ENCODE measurements at regions not wholly inside any gene's neighbourhood (a gene's known extent, or its start where the extent isn't known, plus 50 kb on each side); places are given as distances from the start of the nearest gene placed in this dataset.

DNA sequence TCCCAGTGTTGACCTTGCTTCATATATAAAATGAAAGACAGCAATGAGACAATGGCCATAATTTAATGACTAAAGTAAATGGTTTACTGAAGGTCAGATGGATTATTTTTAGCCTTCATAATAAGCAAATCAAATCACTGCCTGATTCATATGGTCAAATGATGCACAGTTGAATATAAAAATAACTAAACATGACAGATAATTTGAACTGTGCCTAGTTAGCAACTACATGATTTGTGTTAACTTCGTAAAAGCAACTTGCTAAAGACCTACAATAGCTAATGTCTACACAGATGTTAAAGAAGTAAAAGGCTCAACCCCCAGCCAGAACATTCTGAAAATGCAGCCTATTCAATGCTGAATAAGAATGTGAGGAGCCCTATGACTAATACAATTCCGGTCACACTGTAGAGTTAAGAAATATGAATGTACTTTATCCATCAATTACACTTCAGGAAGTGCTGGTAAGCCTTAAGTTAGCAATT is 590.8 kb upstream of the CDH2 start:
- Histone ChIP-seq H2AFZ (ENCODE audit: low read length) (no peak overlapping the region), H3K9ac (ENCODE audit: insufficient read depth, low read length) (no peak overlapping the region), H3K27me3 (ENCODE audit: control insufficient read depth, insufficient read depth, low read length) (no peaks in the 10 kb centered on the region), H3K79me2 (ENCODE audit: control insufficient read depth, insufficient read depth, low read length) (no peaks in the 10 kb centered on the region), H3K27ac (ENCODE audit: insufficient read depth, low read length) (no peak overlapping the region), H3K9me3 (ENCODE audit: control insufficient read depth, insufficient read depth, low read depth, low read length) (no peaks in the 10 kb centered on the region), H4K20me1 (ENCODE audit: control insufficient read depth, extremely low read depth, insufficient read depth, low read length) (no peaks in the 10 kb centered on the region), H3K36me3 (ENCODE audit: control insufficient read depth, insufficient read depth, low read length) (no peaks in the 10 kb centered on the region), H3K4me2 (ENCODE audit: extremely low read depth, insufficient read depth, low read length) (no peak overlapping the region), H3K4me3 (replicated peaks in 1 of 4; ENCODE audit: control extremely low read depth in 1 of 4, insufficient read depth in 1 of 4, low read depth in 3 of 4, low read length in 4 of 4) (no peak overlapping the region), H3K4me1 (ENCODE audit: control insufficient read depth, extremely low read depth, insufficient read depth, low read length) (no peaks in the 10 kb centered on the region)
- no peak for TF ChIP-seq EZH2 (IDR thresholded peaks at IDR 0.05; ENCODE audit: low read length, missing control alignments)
- TF ChIP-seq, protein P1, sequence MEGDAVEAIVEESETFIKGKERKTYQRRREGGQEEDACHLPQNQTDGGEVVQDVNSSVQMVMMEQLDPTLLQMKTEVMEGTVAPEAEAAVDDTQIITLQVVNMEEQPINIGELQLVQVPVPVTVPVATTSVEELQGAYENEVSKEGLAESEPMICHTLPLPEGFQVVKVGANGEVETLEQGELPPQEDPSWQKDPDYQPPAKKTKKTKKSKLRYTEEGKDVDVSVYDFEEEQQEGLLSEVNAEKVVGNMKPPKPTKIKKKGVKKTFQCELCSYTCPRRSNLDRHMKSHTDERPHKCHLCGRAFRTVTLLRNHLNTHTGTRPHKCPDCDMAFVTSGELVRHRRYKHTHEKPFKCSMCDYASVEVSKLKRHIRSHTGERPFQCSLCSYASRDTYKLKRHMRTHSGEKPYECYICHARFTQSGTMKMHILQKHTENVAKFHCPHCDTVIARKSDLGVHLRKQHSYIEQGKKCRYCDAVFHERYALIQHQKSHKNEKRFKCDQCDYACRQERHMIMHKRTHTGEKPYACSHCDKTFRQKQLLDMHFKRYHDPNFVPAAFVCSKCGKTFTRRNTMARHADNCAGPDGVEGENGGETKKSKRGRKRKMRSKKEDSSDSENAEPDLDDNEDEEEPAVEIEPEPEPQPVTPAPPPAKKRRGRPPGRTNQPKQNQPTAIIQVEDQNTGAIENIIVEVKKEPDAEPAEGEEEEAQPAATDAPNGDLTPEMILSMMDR (conservative IDR thresholded peaks at IDR 0.05 in 1 of 2, IDR thresholded peaks at IDR 0.05 in 1 of 2; ENCODE audit: low read depth in 1 of 2, low read length in 2 of 2): no peak
- peak; percentile 6 to 89 for DNase-seq (ENCODE audit: low read depth in 2 of 2)

GRCh38 chr18:28767201-28767600 is 590.3 kb upstream of the CDH2 start:
- H3K27ac ChIP-seq (ENCODE audit: insufficient read depth, low read length): no peak overlapping the region

GRCh38 chr18:28766721-28767120 is 589.8 kb upstream of the CDH2 start:
- no peaks in the 10 kb centered on the region for H4K20me1 ChIP-seq (ENCODE audit: control insufficient read depth, extremely low read depth, insufficient read depth, low read length)
- no peak overlapping the region for H3K4me2 ChIP-seq (ENCODE audit: extremely low read depth, insufficient read depth, low read length)
- H3K4me1 ChIP-seq (ENCODE audit: control insufficient read depth, extremely low read depth, insufficient read depth, low read length): no peaks in the 10 kb centered on the region
- H3K9me3 ChIP-seq (ENCODE audit: control insufficient read depth, insufficient read depth, low read depth, low read length): no peaks in the 10 kb centered on the region
- peak in 1 of 2 donors; percentile 30 for DNase-seq (ENCODE audit: low read depth in 2 of 2)
- H3K79me2 ChIP-seq (ENCODE audit: control insufficient read depth, insufficient read depth, low read length): no peaks in the 10 kb centered on the region
- H3K4me3 ChIP-seq (replicated peaks in 1 of 4; ENCODE audit: control extremely low read depth in 1 of 4, insufficient read depth in 1 of 4, low read depth in 3 of 4, low read length in 4 of 4): no peak overlapping the region
- no peaks in the 10 kb centered on the region for H3K36me3 ChIP-seq (ENCODE audit: control insufficient read depth, insufficient read depth, low read length)
- H3K27ac ChIP-seq (ENCODE audit: insufficient read depth, low read length): no peak overlapping the region
- TF ChIP-seq EZH2 (IDR thresholded peaks at IDR 0.05; ENCODE audit: low read length, missing control alignments): no peak
- TF ChIP-seq, protein P1 (conservative IDR thresholded peaks at IDR 0.05 in 1 of 2, IDR thresholded peaks at IDR 0.05 in 1 of 2; ENCODE audit: low read depth in 1 of 2, low read length in 2 of 2): no peak
- H3K9ac ChIP-seq (ENCODE audit: insufficient read depth, low read length): no peak overlapping the region
- no peaks in the 10 kb centered on the region for H3K27me3 ChIP-seq (ENCODE audit: control insufficient read depth, insufficient read depth, low read length)
- H2AFZ ChIP-seq (ENCODE audit: low read length): no peak overlapping the region

More at GRCh38 chr18:28767201-28767600, 590.3 kb upstream of the CDH2 start:
- peak in 1 of 2 donors; percentile 17 for DNase-seq (ENCODE audit: low read depth in 2 of 2)
- Histone ChIP-seq H4K20me1 (ENCODE audit: control insufficient read depth, extremely low read depth, insufficient read depth, low read length) (no peaks in the 10 kb centered on the region), H3K4me2 (ENCODE audit: extremely low read depth, insufficient read depth, low read length) (no peak overlapping the region), H3K4me1 (ENCODE audit: control insufficient read depth, extremely low read depth, insufficient read depth, low read length) (no peaks in the 10 kb centered on the region), H3K9me3 (ENCODE audit: control insufficient read depth, insufficient read depth, low read depth, low read length) (no peaks in the 10 kb centered on the region), H3K36me3 (ENCODE audit: control insufficient read depth, insufficient read depth, low read length) (no peaks in the 10 kb centered on the region), H3K27me3 (ENCODE audit: control insufficient read depth, insufficient read depth, low read length) (no peaks in the 10 kb centered on the region), H2AFZ (ENCODE audit: low read length) (no peak overlapping the region), H3K9ac (ENCODE audit: insufficient read depth, low read length) (no peak overlapping the region), H3K4me3 (replicated peaks in 1 of 4; ENCODE audit: control extremely low read depth in 1 of 4, insufficient read depth in 1 of 4, low read depth in 3 of 4, low read length in 4 of 4) (no peak overlapping the region), H3K79me2 (ENCODE audit: control insufficient read depth, insufficient read depth, low read length) (no peaks in the 10 kb centered on the region)
- TF ChIP-seq EZH2 (IDR thresholded peaks at IDR 0.05; ENCODE audit: low read length, missing control alignments): no peak
- TF ChIP-seq, protein P1 (conservative IDR thresholded peaks at IDR 0.05 in 1 of 2, IDR thresholded peaks at IDR 0.05 in 1 of 2; ENCODE audit: low read depth in 1 of 2, low read length in 2 of 2): no peak

Data from fibroblast of lung (primary cell).